Thyroid gland (tissue), 4 donors: ENCODE measurements at regions not wholly inside any gene's neighbourhood (a gene's known extent, or its start where the extent isn't known, plus 50 kb on each side); places are given as distances from the start of the nearest gene placed in this dataset.

Experiments used
- DNase-seq, 2 donors: peaks; one replicate each; pipeline ENCODE4 v3.0.0-alpha.2; 2019
- H3K27ac ChIP-seq, 3 donors: fragments of 200-600 bp; sonication (generic); 1 replicate in 2 of 3; 2 replicates in 1 of 3; pipeline ENCODE4 v1.5.1; 2016 to 2019; ENCODE audit warnings: mild to moderate bottlenecking in 1 of 3, moderate library complexity in 1 of 3
- H3K27me3 ChIP-seq: fragments of 200-600 bp; sonication (generic); one replicate; pipeline ENCODE4 v1.5.1; 2019
- H3K36me3 ChIP-seq, 2 donors: fragments of 200-600 bp; sonication (generic); one replicate each; pipeline ENCODE4 v1.5.1; 2016 to 2019
- H3K4me1 ChIP-seq, 2 donors: fragments of 200-600 bp; sonication (generic); one replicate each; pipeline ENCODE4 v1.5.1; 2017 to 2019
- H3K4me3 ChIP-seq, 3 donors: fragments of 200-600 bp; sonication (generic); replicated peaks in 1 of 3; 1 replicate in 2 of 3; 2 replicates in 1 of 3; pipeline ENCODE4 v1.5.1; 2016; ENCODE audit warnings: mild to moderate bottlenecking in 1 of 3
- H3K9me3 ChIP-seq: fragments of 200-600 bp; sonication (generic); one replicate; pipeline ENCODE4 v1.5.1; 2017
- CTCF ChIP-seq, 6 experiments: fragments of 200-600 bp in 3 of 6; fragments of 450-650 bp in 3 of 6; sonication (generic) in 3 of 6; IDR thresholded peaks; one replicate each; pipeline ENCODE4 v1.5.1; 2016 to 2019; ENCODE audit warnings: antibody characterized with exemption in 6 of 6, mild to moderate bottlenecking in 2 of 6, inconsistent platforms in 1 of 6, moderate library complexity in 1 of 6
- POLR2A ChIP-seq, 2 donors: fragments of 450-650 bp; IDR thresholded peaks; one replicate each; pipeline ENCODE4 v1.6.1; 2017; ENCODE audit warnings: antibody characterized with exemption in 2 of 2, mild to moderate bottlenecking in 2 of 2, moderate library complexity in 1 of 2
- WGBS, 2 donors: methylation state at CpG; one replicate each; pipeline ENCODE4 v1.1.5; 2017; 5-methylcytosine and 5-hydroxymethylcytosine counted together
- intact Hi-C: fragments of 100-400 bp; cut with DNase I; formaldehyde crosslinking; loops from one replicate; pipeline ENCODE4 v1.15.1; 2023

GRCh38 chr5:105663671-105664070 is 2007.1 kb downstream of the EFNA5 start:
- H3K27me3 ChIP-seq = no peaks in the 10 kb centered on the region
- TF ChIP-seq POLR2A (IDR thresholded peaks at IDR 0.05) = no peak
- no peak for TF ChIP-seq CTCF (IDR thresholded peaks at IDR 0.05)
- intact Hi-C loops = no loop called here
- no peak overlapping the region for H3K27ac ChIP-seq
- no peaks in the 10 kb centered on the region for H3K4me1 ChIP-seq
- 93 to 95% methylated on average over 4 of the region's 4 CpGs for WGBS, 2 donors
- H3K4me3 ChIP-seq = no peak overlapping the region
- H3K9me3 ChIP-seq = no peaks in the 10 kb centered on the region
- H3K36me3 ChIP-seq = no peaks in the 10 kb centered on the region
- DNase-seq = no peak

- no peak overlapping the region for H3K27ac ChIP-seq
- 79 to 80% methylated on average over 3 of the region's 3 CpGs for WGBS, 2 donors
- H3K36me3 ChIP-seq = no peaks in the 10 kb centered on the region
- no peaks in the 10 kb centered on the region for H3K27me3 ChIP-seq
- no peak for DNase-seq
- TF ChIP-seq CTCF (IDR thresholded peaks at IDR 0.05) = no peak
- no peak for TF ChIP-seq POLR2A (IDR thresholded peaks at IDR 0.05)
- H3K4me3 ChIP-seq = no peak overlapping the region
- intact Hi-C loops = no loop called here
- H3K9me3 ChIP-seq = no peaks in the 10 kb centered on the region
- H3K4me1 ChIP-seq = no peaks in the 10 kb centered on the region
Measured at GRCh38 chr5:105659396-105659795, 2011.3 kb downstream of the EFNA5 start.

- DNase-seq = no peak
- 86 to 91% methylated on average over 14 of the region's 14 CpGs for WGBS, 2 donors
- Histone ChIP-seq H3K27ac (no peak overlapping the region), H3K36me3 (no peaks in the 10 kb centered on the region), H3K4me3 (no peak overlapping the region), H3K4me1 (no peaks in the 10 kb centered on the region), H3K27me3 (no peaks in the 10 kb centered on the region), H3K9me3 (no peaks in the 10 kb centered on the region)
- TF ChIP-seq CTCF (IDR thresholded peaks at IDR 0.05) = no peak
- no peak for TF ChIP-seq POLR2A (IDR thresholded peaks at IDR 0.05)
- intact Hi-C loops = no loop called here
Measured at GRCh38 chr5:105640328-105640727, 2030.4 kb downstream of the EFNA5 start.

GRCh38 chr5:105639511-105639910 is 2031.2 kb downstream of the EFNA5 start:
- H3K9me3 ChIP-seq = no peaks in the 10 kb centered on the region
- H3K27me3 ChIP-seq = no peaks in the 10 kb centered on the region
- no peak for DNase-seq
- no peaks in the 10 kb centered on the region for H3K36me3 ChIP-seq
- no peak overlapping the region for H3K27ac ChIP-seq
- 93% methylated on average over 6 of the region's 6 CpGs; no CpG with 5 or more reads in 1 of the 2 donors for WGBS, 2 donors
- H3K4me1 ChIP-seq = no peaks in the 10 kb centered on the region
- TF ChIP-seq POLR2A (IDR thresholded peaks at IDR 0.05) (no peak), CTCF (IDR thresholded peaks at IDR 0.05) (no peak)
- intact Hi-C loops = no loop called here
- H3K4me3 ChIP-seq = no peak overlapping the region

GRCh38 chr5:105639068-105639467 is 2031.7 kb downstream of the EFNA5 start:
- TF ChIP-seq CTCF (IDR thresholded peaks at IDR 0.05) (no peak), POLR2A (IDR thresholded peaks at IDR 0.05) (no peak)
- H3K36me3 ChIP-seq = no peaks in the 10 kb centered on the region
- intact Hi-C loops = no loop called here
- no peaks in the 10 kb centered on the region for H3K27me3 ChIP-seq
- no peak overlapping the region for H3K4me3 ChIP-seq
- H3K9me3 ChIP-seq = no peaks in the 10 kb centered on the region
- DNase-seq = no peak
- H3K27ac ChIP-seq = no peak overlapping the region
- H3K4me1 ChIP-seq = no peaks in the 10 kb centered on the region
- WGBS, 2 donors = 82 to 86% methylated on average over 8 to 9 of the region's 9 CpGs
